ENCODE measurements at regions not wholly inside any gene's neighbourhood (a gene's known extent, or its start where the extent isn't known, plus 50 kb on each side); places are given as distances from the start of the nearest gene placed in this dataset.

DNA sequence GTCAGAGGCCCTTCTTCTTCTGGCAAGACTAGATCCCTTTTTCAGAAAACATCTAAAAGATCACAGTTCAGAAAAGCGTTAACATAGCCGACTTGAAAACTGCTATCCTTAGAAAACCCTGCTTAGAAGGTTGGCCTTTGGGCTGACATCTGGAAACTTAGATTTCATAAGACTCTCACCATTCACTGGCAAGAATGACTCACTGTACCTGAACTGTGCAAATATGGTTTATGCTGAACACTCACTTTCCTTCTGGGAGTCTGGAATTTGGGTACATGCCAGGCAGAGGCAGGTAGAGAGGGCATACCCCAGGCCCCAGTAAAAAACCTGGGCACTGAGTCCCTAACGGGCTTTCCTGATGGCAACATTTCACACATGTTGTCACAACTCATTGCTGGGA is 88.8 kb upstream of the GPC3 start:
- TF ChIP-seq, protein P1, sequence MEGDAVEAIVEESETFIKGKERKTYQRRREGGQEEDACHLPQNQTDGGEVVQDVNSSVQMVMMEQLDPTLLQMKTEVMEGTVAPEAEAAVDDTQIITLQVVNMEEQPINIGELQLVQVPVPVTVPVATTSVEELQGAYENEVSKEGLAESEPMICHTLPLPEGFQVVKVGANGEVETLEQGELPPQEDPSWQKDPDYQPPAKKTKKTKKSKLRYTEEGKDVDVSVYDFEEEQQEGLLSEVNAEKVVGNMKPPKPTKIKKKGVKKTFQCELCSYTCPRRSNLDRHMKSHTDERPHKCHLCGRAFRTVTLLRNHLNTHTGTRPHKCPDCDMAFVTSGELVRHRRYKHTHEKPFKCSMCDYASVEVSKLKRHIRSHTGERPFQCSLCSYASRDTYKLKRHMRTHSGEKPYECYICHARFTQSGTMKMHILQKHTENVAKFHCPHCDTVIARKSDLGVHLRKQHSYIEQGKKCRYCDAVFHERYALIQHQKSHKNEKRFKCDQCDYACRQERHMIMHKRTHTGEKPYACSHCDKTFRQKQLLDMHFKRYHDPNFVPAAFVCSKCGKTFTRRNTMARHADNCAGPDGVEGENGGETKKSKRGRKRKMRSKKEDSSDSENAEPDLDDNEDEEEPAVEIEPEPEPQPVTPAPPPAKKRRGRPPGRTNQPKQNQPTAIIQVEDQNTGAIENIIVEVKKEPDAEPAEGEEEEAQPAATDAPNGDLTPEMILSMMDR (IDR thresholded peaks at IDR 0.05; ENCODE audit: low read length), result no peak
- TF ChIP-seq EZH2 (optimal IDR thresholded peaks at IDR 0.05; ENCODE audit: low read depth, low read length) (no peak), EZH2phosphoT487 (IDR thresholded peaks at IDR 0.05; ENCODE audit: low read length) (no peak)

Data from MM.1S (cell line).